ENCODE measurements at regions not wholly inside any gene's neighbourhood (a gene's known extent, or its start where the extent isn't known, plus 50 kb on each side); places are given as distances from the start of the nearest gene placed in this dataset.

DNA sequence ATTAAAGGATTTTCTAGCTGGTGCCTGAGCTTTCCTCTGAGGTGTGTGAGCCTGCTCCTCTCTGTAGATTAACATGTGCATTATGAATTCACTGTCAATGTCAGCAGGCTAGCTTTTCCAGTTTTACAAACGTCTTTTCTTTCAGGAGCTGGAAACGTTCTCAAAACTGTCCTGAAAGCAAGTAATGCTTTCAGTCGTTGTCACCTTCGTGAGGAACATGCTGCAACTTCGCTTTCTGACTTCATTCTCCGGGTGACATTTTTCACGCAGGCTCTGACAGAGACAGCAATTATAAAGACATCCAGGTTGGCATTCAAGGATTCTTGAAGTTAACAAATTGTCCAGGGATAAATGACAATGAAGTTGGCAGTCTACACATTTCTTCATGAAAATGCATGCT, 671.5 kb downstream of the DHX35 start:
- Histone ChIP-seq H3K27me3 (ENCODE audit: control insufficient read depth, insufficient read depth, low read length) (no peaks in the 10 kb centered on the region), H3K9ac (no peak overlapping the region)
- TF ChIP-seq, protein P1, sequence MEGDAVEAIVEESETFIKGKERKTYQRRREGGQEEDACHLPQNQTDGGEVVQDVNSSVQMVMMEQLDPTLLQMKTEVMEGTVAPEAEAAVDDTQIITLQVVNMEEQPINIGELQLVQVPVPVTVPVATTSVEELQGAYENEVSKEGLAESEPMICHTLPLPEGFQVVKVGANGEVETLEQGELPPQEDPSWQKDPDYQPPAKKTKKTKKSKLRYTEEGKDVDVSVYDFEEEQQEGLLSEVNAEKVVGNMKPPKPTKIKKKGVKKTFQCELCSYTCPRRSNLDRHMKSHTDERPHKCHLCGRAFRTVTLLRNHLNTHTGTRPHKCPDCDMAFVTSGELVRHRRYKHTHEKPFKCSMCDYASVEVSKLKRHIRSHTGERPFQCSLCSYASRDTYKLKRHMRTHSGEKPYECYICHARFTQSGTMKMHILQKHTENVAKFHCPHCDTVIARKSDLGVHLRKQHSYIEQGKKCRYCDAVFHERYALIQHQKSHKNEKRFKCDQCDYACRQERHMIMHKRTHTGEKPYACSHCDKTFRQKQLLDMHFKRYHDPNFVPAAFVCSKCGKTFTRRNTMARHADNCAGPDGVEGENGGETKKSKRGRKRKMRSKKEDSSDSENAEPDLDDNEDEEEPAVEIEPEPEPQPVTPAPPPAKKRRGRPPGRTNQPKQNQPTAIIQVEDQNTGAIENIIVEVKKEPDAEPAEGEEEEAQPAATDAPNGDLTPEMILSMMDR (IDR thresholded peaks at IDR 0.05): no peak

DNA sequence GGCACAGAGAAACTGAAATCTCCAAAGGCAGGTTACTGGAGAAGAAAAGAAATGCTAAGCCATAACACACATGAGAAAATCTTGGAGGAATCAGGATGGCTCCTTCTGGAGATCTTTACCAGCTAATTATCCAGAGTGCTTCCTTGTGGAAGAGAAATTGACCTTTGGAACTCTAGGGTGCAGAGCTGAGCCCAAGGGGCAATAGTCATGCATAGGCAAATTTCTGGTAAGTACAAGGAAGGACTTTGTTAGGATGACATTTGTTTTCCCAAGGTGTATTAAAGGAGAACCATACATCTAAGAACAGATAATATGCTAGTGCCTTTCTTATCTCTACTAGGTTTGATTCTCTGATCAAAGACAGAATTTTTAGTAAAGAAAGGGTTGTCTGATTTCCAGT, 670.6 kb downstream of the DHX35 start:
- Histone ChIP-seq H2AFZ (no peak overlapping the region), H3K27ac (no peak overlapping the region), H3K9ac (no peak overlapping the region), H3K4me2 (ENCODE audit: low read length) (no peak overlapping the region), H3K4me3 (ENCODE audit: low read depth, low read length) (no peak overlapping the region), H3K9me3 (ENCODE audit: control insufficient read depth, low read length) (no peaks in the 10 kb centered on the region), H3K79me2 (no peaks in the 10 kb centered on the region), H3K27me3 (ENCODE audit: control insufficient read depth, insufficient read depth, low read length) (no peaks in the 10 kb centered on the region), H3K4me1 (peaks cover 3% of the 10 kb centered on the region), H3K36me3 (ENCODE audit: control insufficient read depth, insufficient read depth, low read length) (no peaks in the 10 kb centered on the region)
- TF ChIP-seq, protein P1 (IDR thresholded peaks at IDR 0.05): no peak

More for the DNA sequence above, 671.5 kb downstream of the DHX35 start:
- Histone ChIP-seq H3K9me3 (ENCODE audit: control insufficient read depth, low read length) (no peaks in the 10 kb centered on the region), H3K4me3 (ENCODE audit: low read depth, low read length) (no peak overlapping the region), H3K4me2 (ENCODE audit: low read length) (no peak overlapping the region), H3K4me1 (peaks cover 3% of the 10 kb centered on the region), H3K79me2 (no peaks in the 10 kb centered on the region), H2AFZ (no peak overlapping the region), H3K27ac (no peak overlapping the region), H3K36me3 (ENCODE audit: control insufficient read depth, insufficient read depth, low read length) (no peaks in the 10 kb centered on the region)

DNA sequence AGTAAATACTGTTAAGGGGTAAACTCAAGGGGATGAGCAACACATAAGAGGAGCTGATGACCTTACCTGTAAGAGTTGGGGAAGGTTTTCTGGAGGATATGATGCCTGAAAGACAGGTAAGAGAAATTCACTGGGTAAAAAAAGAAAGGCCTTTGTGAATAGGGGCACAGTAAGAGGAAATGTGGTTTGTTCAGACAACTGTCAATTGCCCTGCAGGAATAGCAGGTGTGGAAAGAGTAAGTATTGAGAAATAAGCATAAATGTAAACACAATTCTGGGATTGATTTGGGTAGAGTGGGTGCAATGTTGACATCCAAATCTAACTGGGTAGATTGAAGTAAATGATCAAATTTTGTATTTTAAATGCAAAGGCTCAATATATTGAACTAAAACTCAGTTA, 670.0 kb downstream of the DHX35 start:
- H3K36me3 ChIP-seq (ENCODE audit: control insufficient read depth, insufficient read depth, low read length): no peaks in the 10 kb centered on the region
- no peaks in the 10 kb centered on the region for H3K27me3 ChIP-seq (ENCODE audit: control insufficient read depth, insufficient read depth, low read length)
- no peak overlapping the region for H3K4me3 ChIP-seq (ENCODE audit: low read depth, low read length)
- no peak overlapping the region for H3K9ac ChIP-seq
- peaks cover 3% of the 10 kb centered on the region for H3K4me1 ChIP-seq
- TF ChIP-seq, protein P1 (IDR thresholded peaks at IDR 0.05): no peak
- H3K4me2 ChIP-seq (ENCODE audit: low read length): no peak overlapping the region
- no peaks in the 10 kb centered on the region for H3K79me2 ChIP-seq
- no peak overlapping the region for H3K27ac ChIP-seq
- H2AFZ ChIP-seq: no peak overlapping the region
- H3K9me3 ChIP-seq (ENCODE audit: control insufficient read depth, low read length): no peaks in the 10 kb centered on the region

DNA sequence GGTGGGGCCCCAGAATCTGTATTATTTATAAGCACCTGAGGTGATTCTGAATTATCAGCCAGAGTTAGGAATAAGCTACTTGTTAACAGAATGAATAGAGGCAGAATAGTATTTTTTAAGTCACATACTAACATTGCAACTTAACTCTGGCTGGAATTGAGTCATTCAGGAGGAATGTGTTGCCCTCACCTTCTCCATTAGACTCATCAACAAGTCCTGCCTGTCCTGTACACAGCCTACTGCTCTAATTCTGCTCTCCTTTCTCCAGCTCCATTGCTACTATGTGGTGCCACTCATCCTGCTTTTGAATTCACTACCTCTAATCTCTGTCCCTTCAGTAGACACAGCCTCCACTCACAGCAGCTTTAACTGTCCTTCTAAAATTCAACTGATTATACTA, 669.4 kb downstream of the DHX35 start:
- Histone ChIP-seq H3K4me3 (ENCODE audit: low read depth, low read length) (no peak overlapping the region), H3K9ac (no peak overlapping the region), H2AFZ (no peak overlapping the region), H3K36me3 (ENCODE audit: control insufficient read depth, insufficient read depth, low read length) (no peaks in the 10 kb centered on the region), H3K9me3 (ENCODE audit: control insufficient read depth, low read length) (no peaks in the 10 kb centered on the region), H3K27ac (no peak overlapping the region), H3K4me2 (ENCODE audit: low read length) (no peak overlapping the region), H3K27me3 (ENCODE audit: control insufficient read depth, insufficient read depth, low read length) (no peaks in the 10 kb centered on the region), H3K79me2 (no peaks in the 10 kb centered on the region), H3K4me1 (peaks cover 3% of the 10 kb centered on the region)
- TF ChIP-seq, protein P1 (IDR thresholded peaks at IDR 0.05): no peak

DNA sequence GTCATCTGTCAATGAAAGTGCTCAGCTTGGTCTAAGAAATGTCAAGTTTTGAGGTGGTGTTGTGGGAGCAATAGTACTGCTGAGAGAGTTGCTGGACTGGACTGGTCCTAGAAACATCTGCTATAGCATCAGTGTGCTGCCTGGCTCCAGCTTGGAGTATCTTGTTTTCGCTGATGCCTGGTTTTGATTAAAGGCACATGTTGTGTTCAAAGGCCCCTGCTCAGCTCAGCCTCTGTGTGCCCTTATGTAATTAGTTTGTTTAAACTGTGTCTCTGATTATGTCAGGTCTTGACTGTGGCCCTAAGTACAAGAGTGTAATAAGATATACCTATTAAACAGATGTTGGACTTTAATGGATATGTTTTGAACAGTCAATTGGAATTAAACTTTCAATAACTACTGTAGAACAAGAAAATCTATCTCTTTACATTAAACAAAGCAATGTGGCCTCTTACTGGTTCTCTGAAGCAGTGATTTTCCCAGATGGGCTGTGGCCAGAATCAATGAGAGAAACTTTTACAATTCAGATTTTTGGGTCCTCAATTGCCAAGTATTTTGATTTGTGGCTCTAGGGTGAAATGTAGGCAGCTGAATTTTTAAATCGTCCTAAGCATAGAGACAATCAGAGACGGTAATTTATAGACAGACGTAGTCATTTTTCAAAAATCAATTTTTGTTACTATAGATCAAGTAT, 668.2 kb downstream of the DHX35 start:
- Histone ChIP-seq H3K4me2 (ENCODE audit: low read length) (no peak overlapping the region), H2AFZ (no peak overlapping the region), H3K79me2 (no peaks in the 10 kb centered on the region), H3K36me3 (ENCODE audit: control insufficient read depth, insufficient read depth, low read length) (no peaks in the 10 kb centered on the region), H3K4me1 (peaks cover 3% of the 10 kb centered on the region), H3K27me3 (ENCODE audit: control insufficient read depth, insufficient read depth, low read length) (no peaks in the 10 kb centered on the region), H3K9ac (no peak overlapping the region), H3K27ac (no peak overlapping the region), H3K4me3 (ENCODE audit: low read depth, low read length) (no peak overlapping the region), H3K9me3 (ENCODE audit: control insufficient read depth, low read length) (no peaks in the 10 kb centered on the region)
- TF ChIP-seq, protein P1 (IDR thresholded peaks at IDR 0.05): no peak

Measured in parathyroid adenoma (tissue), 2 donors.